AG09309 (cell line): ENCODE measurements at regions not wholly inside any gene's neighbourhood (a gene's known extent, or its start where the extent isn't known, plus 50 kb on each side); places are given as distances from the start of the nearest gene placed in this dataset.
"Not testable (repeated sequence)": the region's sequence is repeated elsewhere in the genome, so short reads cannot be mapped to it uniquely, and the experiment has no call there.

Experiments used
- DNase-seq: peaks from one replicate; pipeline ENCODE4 v3.0.0-alpha.2; 2010; ENCODE audit warnings: low read depth
- H3K4me3 ChIP-seq: 2 replicates; pipeline ENCODE4 v1.5.1; 2011; ENCODE audit warnings: mild to moderate bottlenecking, low read depth, low read length, moderate library complexity; ENCODE audit not compliant: control insufficient read depth
- CTCF ChIP-seq: IDR thresholded peaks from 2 replicates; pipeline ENCODE4 v1.5.1; 2011; ENCODE audit warnings: mild to moderate bottlenecking, low read depth, low read length, inconsistent platforms; ENCODE audit not compliant: insufficient read depth, control insufficient read depth; ENCODE audit errors: missing control alignments

- no peak for DNase-seq
- no peak overlapping the region for H3K4me3 ChIP-seq
- no peak for TF ChIP-seq CTCF
Measured at GRCh38 chr3:127079211-127079610, 96.3 kb downstream of the PLXNA1 start.

GRCh38 chr3:127081001-127081720 lies 98.2 kb downstream of the PLXNA1 start:
- H3K4me3 ChIP-seq = no peak overlapping the region
- TF ChIP-seq CTCF = no peak
- DNase-seq = no peak

- no peak for DNase-seq
- no peak overlapping the region for H3K4me3 ChIP-seq
- no peak for TF ChIP-seq CTCF
Measured at GRCh38 chr3:127082066-127082465, 99.2 kb downstream of the PLXNA1 start.

- no peak for DNase-seq
- H3K4me3 ChIP-seq = no peak overlapping the region
- no peak for TF ChIP-seq CTCF
Measured at GRCh38 chr3:127083778-127084397, 101.0 kb downstream of the PLXNA1 start.

GRCh38 chr3:127084401-127084990 lies 101.6 kb downstream of the PLXNA1 start:
- DNase-seq = no peak
- no peak for TF ChIP-seq CTCF
- H3K4me3 ChIP-seq = no peak overlapping the region

- no peak overlapping the region for H3K4me3 ChIP-seq
- DNase-seq = no peak
- TF ChIP-seq CTCF = no peak
Measured at GRCh38 chr3:127085576-127085975, 102.7 kb downstream of the PLXNA1 start.

- H3K4me3 ChIP-seq, DNase-seq: not testable (repeated sequence)
Measured at GRCh38 chr3:127086591-127086990, 103.7 kb downstream of the PLXNA1 start.
